WTC11 (cell line): ENCODE measurements at regions not wholly inside any gene's neighbourhood (a gene's known extent, or its start where the extent isn't known, plus 50 kb on each side); places are given as distances from the start of the nearest gene placed in this dataset.

ENCODE experiments used
- JUN ChIP-seq: sonication (generic); formaldehyde crosslinking; IDR thresholded peaks from 2 replicates; pipeline ENCODE4 v1.8.0; 2023; ENCODE audit warnings: mild to moderate bottlenecking, missing genetic modification reagents
- NR1H2 ChIP-seq: sonication (generic); formaldehyde crosslinking; IDR thresholded peaks from 2 replicates; pipeline ENCODE4 v1.9.0; 2021; ENCODE audit warnings: mild to moderate bottlenecking, moderate library complexity, missing genetic modification reagents
- TF ChIP-seq, protein P1 (sequence below): fragments of 200-600 bp; IDR thresholded peaks from 2 replicates; pipeline ENCODE4 v1.8.0; 2022; ENCODE audit warnings: antibody characterized with exemption

DNA sequence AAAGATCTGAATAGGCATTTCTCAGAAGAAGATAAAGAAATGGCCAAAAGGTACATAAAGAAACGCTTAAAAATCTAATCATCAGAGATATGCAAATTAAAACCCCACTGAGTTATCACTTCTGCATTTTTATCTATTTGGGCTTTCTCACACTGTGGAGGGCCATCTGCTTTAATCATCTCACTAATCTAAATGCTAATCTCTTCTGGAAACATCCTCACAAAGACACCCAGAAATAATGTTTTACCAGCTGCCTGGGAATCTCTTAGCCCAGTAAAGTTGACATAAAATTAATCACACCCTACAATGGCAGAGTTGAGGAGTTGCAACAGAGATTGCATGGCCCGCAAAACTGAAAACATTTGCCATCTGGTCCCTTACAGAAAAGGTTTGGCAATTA is 407.9 kb upstream of the CYLC2 start:
- TF ChIP-seq, protein P1, sequence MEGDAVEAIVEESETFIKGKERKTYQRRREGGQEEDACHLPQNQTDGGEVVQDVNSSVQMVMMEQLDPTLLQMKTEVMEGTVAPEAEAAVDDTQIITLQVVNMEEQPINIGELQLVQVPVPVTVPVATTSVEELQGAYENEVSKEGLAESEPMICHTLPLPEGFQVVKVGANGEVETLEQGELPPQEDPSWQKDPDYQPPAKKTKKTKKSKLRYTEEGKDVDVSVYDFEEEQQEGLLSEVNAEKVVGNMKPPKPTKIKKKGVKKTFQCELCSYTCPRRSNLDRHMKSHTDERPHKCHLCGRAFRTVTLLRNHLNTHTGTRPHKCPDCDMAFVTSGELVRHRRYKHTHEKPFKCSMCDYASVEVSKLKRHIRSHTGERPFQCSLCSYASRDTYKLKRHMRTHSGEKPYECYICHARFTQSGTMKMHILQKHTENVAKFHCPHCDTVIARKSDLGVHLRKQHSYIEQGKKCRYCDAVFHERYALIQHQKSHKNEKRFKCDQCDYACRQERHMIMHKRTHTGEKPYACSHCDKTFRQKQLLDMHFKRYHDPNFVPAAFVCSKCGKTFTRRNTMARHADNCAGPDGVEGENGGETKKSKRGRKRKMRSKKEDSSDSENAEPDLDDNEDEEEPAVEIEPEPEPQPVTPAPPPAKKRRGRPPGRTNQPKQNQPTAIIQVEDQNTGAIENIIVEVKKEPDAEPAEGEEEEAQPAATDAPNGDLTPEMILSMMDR, result no peak
- no peak for TF ChIP-seq NR1H2 (CRISPR knock-in tag)
- no peak for TF ChIP-seq JUN (CRISPR knock-in tag)
